ENCODE measurements at regions not wholly inside any gene's neighbourhood (a gene's known extent, or its start where the extent isn't known, plus 50 kb on each side); places are given as distances from the start of the nearest gene placed in this dataset.

DNA sequence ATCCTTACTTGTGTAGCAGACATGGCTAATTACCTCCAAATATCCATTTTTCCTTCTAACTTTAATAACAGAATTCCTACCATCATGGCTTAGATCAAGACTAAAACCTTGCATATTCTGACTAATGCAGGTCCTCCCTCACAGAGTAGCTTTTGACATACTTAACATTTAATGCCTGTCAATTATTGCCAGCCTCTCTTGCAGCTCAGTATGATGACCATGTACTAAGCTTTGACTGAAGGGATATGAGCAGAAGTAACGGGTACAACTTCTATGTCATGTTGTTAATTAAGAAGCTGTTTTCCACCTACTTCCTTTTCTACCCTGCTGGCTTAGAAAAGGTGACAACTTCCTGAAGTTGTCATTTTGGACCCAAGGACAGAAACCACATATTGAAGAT lies 533.4 kb downstream of the PSAT1 start:
- H3K4me3 Mint-ChIP-seq, result no peak overlapping the region
- no peaks in the 10 kb centered on the region for H3K36me3 Mint-ChIP-seq

DNA sequence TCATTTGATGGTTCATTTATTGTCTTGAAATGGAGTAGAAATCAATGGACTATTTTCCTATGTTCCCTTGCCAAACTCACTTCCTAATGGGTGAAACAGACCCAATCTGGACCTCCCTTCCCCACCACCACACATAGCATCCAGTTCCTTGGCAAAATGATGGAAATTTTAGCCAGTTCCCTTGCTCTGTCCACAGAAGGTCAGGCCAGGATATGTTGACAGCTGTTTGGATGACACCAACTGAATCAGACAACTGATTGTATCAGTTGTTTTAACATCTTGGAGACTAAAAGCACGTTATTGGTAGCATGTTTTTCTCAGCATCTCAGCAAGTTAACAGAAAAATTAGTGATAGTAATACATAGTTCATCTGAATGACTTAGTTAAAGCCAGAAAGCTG lies 534.8 kb downstream of the PSAT1 start:
- Histone ChIP-seq H3K4me3 (no peak overlapping the region), H3K27ac (no peak overlapping the region), H3K9me3 (ENCODE audit: low read depth) (no peaks in the 10 kb centered on the region), H3K36me3 (no peaks in the 10 kb centered on the region), H3K4me2 (no peak overlapping the region), H2AFZ (replicated peaks) (no peak overlapping the region), H3K4me1 (no peaks in the 10 kb centered on the region), H3F3A (ENCODE audit: low read depth) (no peaks in the 10 kb centered on the region), H3K9ac (no peak overlapping the region), H3K79me2 (ENCODE audit: low read depth) (no peaks in the 10 kb centered on the region), H4K20me1 (ENCODE audit: low read depth) (no peaks in the 10 kb centered on the region), H3K27me3 (no peaks in the 10 kb centered on the region)
- H3K4me3 Mint-ChIP-seq, result no peak overlapping the region
- TF ChIP-seq, protein P1, sequence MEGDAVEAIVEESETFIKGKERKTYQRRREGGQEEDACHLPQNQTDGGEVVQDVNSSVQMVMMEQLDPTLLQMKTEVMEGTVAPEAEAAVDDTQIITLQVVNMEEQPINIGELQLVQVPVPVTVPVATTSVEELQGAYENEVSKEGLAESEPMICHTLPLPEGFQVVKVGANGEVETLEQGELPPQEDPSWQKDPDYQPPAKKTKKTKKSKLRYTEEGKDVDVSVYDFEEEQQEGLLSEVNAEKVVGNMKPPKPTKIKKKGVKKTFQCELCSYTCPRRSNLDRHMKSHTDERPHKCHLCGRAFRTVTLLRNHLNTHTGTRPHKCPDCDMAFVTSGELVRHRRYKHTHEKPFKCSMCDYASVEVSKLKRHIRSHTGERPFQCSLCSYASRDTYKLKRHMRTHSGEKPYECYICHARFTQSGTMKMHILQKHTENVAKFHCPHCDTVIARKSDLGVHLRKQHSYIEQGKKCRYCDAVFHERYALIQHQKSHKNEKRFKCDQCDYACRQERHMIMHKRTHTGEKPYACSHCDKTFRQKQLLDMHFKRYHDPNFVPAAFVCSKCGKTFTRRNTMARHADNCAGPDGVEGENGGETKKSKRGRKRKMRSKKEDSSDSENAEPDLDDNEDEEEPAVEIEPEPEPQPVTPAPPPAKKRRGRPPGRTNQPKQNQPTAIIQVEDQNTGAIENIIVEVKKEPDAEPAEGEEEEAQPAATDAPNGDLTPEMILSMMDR (IDR thresholded peaks at IDR 0.05), result no peak
- TF ChIP-seq EZH2phosphoT487 (IDR thresholded peaks at IDR 0.05) (no peak), EZH2 (IDR thresholded peaks at IDR 0.05) (no peak)
- H3K9me3 Mint-ChIP-seq, result no peaks in the 10 kb centered on the region
- peaks cover 4% of the 10 kb centered on the region for H3K27me3 Mint-ChIP-seq (ENCODE audit: insufficient read depth, low read depth)
- H3K27ac Mint-ChIP-seq, result no peak overlapping the region
- no peak for DNase-seq (ENCODE audit: low spot score)
- H3K4me1 Mint-ChIP-seq, result no peaks in the 10 kb centered on the region
- no peaks in the 10 kb centered on the region for H3K36me3 Mint-ChIP-seq

More for the DNA sequence above, 533.4 kb downstream of the PSAT1 start:
- H3F3A ChIP-seq (ENCODE audit: low read depth), result peaks cover 2% of the 10 kb centered on the region
- no peaks in the 10 kb centered on the region for H3K4me1 ChIP-seq
- Mint-ChIP-seq H3K4me1 (no peaks in the 10 kb centered on the region), H3K9me3 (no peaks in the 10 kb centered on the region), H3K27me3 (ENCODE audit: insufficient read depth, low read depth) (peaks cover 4% of the 10 kb centered on the region), H3K27ac (no peak overlapping the region)
- H2AFZ ChIP-seq (replicated peaks), result no peak overlapping the region
- no peaks in the 10 kb centered on the region for H3K9me3 ChIP-seq (ENCODE audit: low read depth)
- TF ChIP-seq, protein P1 (IDR thresholded peaks at IDR 0.05), result no peak
- TF ChIP-seq EZH2 (IDR thresholded peaks at IDR 0.05), result no peak
- no peak for TF ChIP-seq EZH2phosphoT487 (IDR thresholded peaks at IDR 0.05)
- no peak overlapping the region for H3K9ac ChIP-seq
- no peak overlapping the region for H3K4me3 ChIP-seq
- H3K27me3 ChIP-seq, result no peaks in the 10 kb centered on the region
- H3K4me2 ChIP-seq, result no peak overlapping the region
- no peaks in the 10 kb centered on the region for H4K20me1 ChIP-seq (ENCODE audit: low read depth)
- no peak overlapping the region for H3K27ac ChIP-seq
- DNase-seq (ENCODE audit: low spot score), result no peak
- H3K79me2 ChIP-seq (ENCODE audit: low read depth), result no peaks in the 10 kb centered on the region
- no peaks in the 10 kb centered on the region for H3K36me3 ChIP-seq

DNA sequence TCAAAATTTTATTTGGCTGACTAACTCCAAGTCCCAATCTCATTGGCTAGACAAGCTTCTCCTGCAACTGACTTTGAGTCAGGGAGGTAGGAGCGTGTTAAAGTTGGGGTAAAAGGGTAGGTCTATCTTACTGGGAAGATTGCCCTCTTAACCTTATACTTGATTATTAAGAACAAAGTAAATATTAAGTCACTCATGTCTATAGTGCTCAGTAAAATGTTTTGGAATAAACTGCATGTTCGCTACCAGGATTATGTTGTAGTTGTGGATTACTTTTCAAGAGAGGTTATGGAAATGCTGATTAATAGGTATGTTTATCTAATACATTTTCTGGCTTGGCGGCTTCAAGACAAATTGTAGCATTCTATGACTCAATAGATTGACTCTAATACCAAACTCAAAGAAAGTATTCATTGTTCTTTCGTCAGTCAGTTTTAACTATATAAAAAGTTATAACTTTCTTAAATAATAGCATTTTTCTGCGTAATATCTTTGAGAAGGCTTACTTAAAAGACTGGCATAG lies 539.1 kb downstream of the PSAT1 start:
- TF ChIP-seq EZH2 (IDR thresholded peaks at IDR 0.05) (no peak), EZH2phosphoT487 (IDR thresholded peaks at IDR 0.05) (no peak)
- TF ChIP-seq, protein P1 (IDR thresholded peaks at IDR 0.05), result no peak
- Histone ChIP-seq H3K9me3 (ENCODE audit: low read depth) (no peaks in the 10 kb centered on the region), H3K36me3 (no peaks in the 10 kb centered on the region), H3K27me3 (no peaks in the 10 kb centered on the region), H3K4me2 (no peak overlapping the region), H3F3A (ENCODE audit: low read depth) (no peaks in the 10 kb centered on the region), H3K79me2 (ENCODE audit: low read depth) (no peaks in the 10 kb centered on the region), H4K20me1 (ENCODE audit: low read depth) (no peaks in the 10 kb centered on the region), H3K27ac (no peak overlapping the region), H2AFZ (replicated peaks) (no peak overlapping the region), H3K4me1 (no peaks in the 10 kb centered on the region), H3K9ac (no peak overlapping the region), H3K4me3 (no peak overlapping the region)
- Mint-ChIP-seq H3K27me3 (ENCODE audit: insufficient read depth, low read depth) (peaks cover 3% of the 10 kb centered on the region), H3K4me1 (no peaks in the 10 kb centered on the region), H3K9me3 (no peaks in the 10 kb centered on the region), H3K36me3 (no peaks in the 10 kb centered on the region), H3K27ac (no peak overlapping the region), H3K4me3 (no peak overlapping the region)
- DNase-seq (ENCODE audit: low spot score), result no peak
